ENCODE measurements at regions not wholly inside any gene's neighbourhood (a gene's known extent, or its start where the extent isn't known, plus 50 kb on each side); places are given as distances from the start of the nearest gene placed in this dataset.

- ChIA-PET CTCF (no interaction called here), POLR2A (no interaction called here)
- no peaks in the 10 kb centered on the region for H3K9me3 ChIP-seq (ENCODE audit: control insufficient read depth, insufficient read depth, low read depth, low read length)
- no peaks in the 10 kb centered on the region for H3K36me3 ChIP-seq (ENCODE audit: control insufficient read depth in 2 of 2, insufficient read depth in 1 of 2, low read length in 2 of 2)
- no peak for TF ChIP-seq ZNF785 (tag by site-specific recombination; IDR thresholded peaks at IDR 0.05)
- no peak for TF ChIP-seq ZNF830 (tag by site-specific recombination; IDR thresholded peaks at IDR 0.05; ENCODE audit: low read depth)
- TF ChIP-seq, protein P1, sequence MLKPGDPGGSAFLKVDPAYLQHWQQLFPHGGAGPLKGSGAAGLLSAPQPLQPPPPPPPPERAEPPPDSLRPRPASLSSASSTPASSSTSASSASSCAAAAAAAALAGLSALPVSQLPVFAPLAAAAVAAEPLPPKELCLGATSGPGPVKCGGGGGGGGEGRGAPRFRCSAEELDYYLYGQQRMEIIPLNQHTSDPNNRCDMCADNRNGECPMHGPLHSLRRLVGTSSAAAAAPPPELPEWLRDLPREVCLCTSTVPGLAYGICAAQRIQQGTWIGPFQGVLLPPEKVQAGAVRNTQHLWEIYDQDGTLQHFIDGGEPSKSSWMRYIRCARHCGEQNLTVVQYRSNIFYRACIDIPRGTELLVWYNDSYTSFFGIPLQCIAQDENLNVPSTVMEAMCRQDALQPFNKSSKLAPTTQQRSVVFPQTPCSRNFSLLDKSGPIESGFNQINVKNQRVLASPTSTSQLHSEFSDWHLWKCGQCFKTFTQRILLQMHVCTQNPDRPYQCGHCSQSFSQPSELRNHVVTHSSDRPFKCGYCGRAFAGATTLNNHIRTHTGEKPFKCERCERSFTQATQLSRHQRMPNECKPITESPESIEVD (tag by site-specific recombination; IDR thresholded peaks at IDR 0.05): no peak
- TF ChIP-seq SCRT2 (tag by site-specific recombination; IDR thresholded peaks at IDR 0.05): no peak
- no peak for TF ChIP-seq ZNF18 (tag by site-specific recombination; IDR thresholded peaks at IDR 0.05)
- TF ChIP-seq ZNF214 (tag by site-specific recombination; IDR thresholded peaks at IDR 0.05; ENCODE audit: borderline replicate concordance): no peak
- no peak for TF ChIP-seq RBAK (tag by site-specific recombination; IDR thresholded peaks at IDR 0.05)
- H3K4me3 ChIP-seq (ENCODE audit: low read depth, low read length): no peak overlapping the region
- H3K27ac ChIP-seq (ENCODE audit: extremely low read depth, low read depth, low read length): no peak overlapping the region
- no peaks in the 10 kb centered on the region for H3K4me1 ChIP-seq (ENCODE audit: control insufficient read depth, insufficient read depth, low read length)
Measured at GRCh38 chr4:12414181-12414812, 985.6 kb upstream of the HS3ST1 start.

GRCh38 chr4:12411072-12411471 lies 982.4 kb upstream of the HS3ST1 start:
- ChIA-PET CTCF (no interaction called here), POLR2A (no interaction called here)
- H3K4me1 ChIP-seq (ENCODE audit: control insufficient read depth, insufficient read depth, low read length): no peaks in the 10 kb centered on the region
- no peaks in the 10 kb centered on the region for H3K9me3 ChIP-seq (ENCODE audit: control insufficient read depth, insufficient read depth, low read depth, low read length)
- no peaks in the 10 kb centered on the region for H3K36me3 ChIP-seq (ENCODE audit: control insufficient read depth in 2 of 2, insufficient read depth in 1 of 2, low read length in 2 of 2)
- H3K27ac ChIP-seq (ENCODE audit: extremely low read depth, low read depth, low read length): no peak overlapping the region
- H3K4me3 ChIP-seq (ENCODE audit: low read depth, low read length): no peak overlapping the region
- TF ChIP-seq ZSCAN23 (tag by site-specific recombination; IDR thresholded peaks at IDR 0.05) (no peak), ZNF670 (tag by site-specific recombination; IDR thresholded peaks at IDR 0.05; ENCODE audit: low read depth) (no peak), ZNF596 (tag by site-specific recombination; IDR thresholded peaks at IDR 0.05) (no peak), WT1 (tag by site-specific recombination; IDR thresholded peaks at IDR 0.05) (no peak), PBX3 (CRISPR knock-in tag; IDR thresholded peaks at IDR 0.05) (no peak), ZSCAN18 (tag by site-specific recombination; IDR thresholded peaks at IDR 0.05) (no peak), ZFP41 (tag by site-specific recombination; IDR thresholded peaks at IDR 0.05; ENCODE audit: borderline replicate concordance) (no peak), ZNF37A (tag by site-specific recombination; IDR thresholded peaks at IDR 0.05) (no peak), ZFP69B (tag by site-specific recombination; IDR thresholded peaks at IDR 0.05) (no peak), KLF16 (tag by site-specific recombination; IDR thresholded peaks at IDR 0.05) (no peak), SALL2 (tag by site-specific recombination; IDR thresholded peaks at IDR 0.05; ENCODE audit: borderline replicate concordance) (no peak), ZNF341 (tag by site-specific recombination; IDR thresholded peaks at IDR 0.05; ENCODE audit: low read depth) (no peak), ZNF558 (tag by site-specific recombination; IDR thresholded peaks at IDR 0.05) (no peak), ZNF664 (tag by site-specific recombination; IDR thresholded peaks at IDR 0.05) (no peak)
- TF ChIP-seq, protein P2, sequence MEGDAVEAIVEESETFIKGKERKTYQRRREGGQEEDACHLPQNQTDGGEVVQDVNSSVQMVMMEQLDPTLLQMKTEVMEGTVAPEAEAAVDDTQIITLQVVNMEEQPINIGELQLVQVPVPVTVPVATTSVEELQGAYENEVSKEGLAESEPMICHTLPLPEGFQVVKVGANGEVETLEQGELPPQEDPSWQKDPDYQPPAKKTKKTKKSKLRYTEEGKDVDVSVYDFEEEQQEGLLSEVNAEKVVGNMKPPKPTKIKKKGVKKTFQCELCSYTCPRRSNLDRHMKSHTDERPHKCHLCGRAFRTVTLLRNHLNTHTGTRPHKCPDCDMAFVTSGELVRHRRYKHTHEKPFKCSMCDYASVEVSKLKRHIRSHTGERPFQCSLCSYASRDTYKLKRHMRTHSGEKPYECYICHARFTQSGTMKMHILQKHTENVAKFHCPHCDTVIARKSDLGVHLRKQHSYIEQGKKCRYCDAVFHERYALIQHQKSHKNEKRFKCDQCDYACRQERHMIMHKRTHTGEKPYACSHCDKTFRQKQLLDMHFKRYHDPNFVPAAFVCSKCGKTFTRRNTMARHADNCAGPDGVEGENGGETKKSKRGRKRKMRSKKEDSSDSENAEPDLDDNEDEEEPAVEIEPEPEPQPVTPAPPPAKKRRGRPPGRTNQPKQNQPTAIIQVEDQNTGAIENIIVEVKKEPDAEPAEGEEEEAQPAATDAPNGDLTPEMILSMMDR (tag by site-specific recombination; IDR thresholded peaks at IDR 0.05): no peak
- TF ChIP-seq, protein P3, sequence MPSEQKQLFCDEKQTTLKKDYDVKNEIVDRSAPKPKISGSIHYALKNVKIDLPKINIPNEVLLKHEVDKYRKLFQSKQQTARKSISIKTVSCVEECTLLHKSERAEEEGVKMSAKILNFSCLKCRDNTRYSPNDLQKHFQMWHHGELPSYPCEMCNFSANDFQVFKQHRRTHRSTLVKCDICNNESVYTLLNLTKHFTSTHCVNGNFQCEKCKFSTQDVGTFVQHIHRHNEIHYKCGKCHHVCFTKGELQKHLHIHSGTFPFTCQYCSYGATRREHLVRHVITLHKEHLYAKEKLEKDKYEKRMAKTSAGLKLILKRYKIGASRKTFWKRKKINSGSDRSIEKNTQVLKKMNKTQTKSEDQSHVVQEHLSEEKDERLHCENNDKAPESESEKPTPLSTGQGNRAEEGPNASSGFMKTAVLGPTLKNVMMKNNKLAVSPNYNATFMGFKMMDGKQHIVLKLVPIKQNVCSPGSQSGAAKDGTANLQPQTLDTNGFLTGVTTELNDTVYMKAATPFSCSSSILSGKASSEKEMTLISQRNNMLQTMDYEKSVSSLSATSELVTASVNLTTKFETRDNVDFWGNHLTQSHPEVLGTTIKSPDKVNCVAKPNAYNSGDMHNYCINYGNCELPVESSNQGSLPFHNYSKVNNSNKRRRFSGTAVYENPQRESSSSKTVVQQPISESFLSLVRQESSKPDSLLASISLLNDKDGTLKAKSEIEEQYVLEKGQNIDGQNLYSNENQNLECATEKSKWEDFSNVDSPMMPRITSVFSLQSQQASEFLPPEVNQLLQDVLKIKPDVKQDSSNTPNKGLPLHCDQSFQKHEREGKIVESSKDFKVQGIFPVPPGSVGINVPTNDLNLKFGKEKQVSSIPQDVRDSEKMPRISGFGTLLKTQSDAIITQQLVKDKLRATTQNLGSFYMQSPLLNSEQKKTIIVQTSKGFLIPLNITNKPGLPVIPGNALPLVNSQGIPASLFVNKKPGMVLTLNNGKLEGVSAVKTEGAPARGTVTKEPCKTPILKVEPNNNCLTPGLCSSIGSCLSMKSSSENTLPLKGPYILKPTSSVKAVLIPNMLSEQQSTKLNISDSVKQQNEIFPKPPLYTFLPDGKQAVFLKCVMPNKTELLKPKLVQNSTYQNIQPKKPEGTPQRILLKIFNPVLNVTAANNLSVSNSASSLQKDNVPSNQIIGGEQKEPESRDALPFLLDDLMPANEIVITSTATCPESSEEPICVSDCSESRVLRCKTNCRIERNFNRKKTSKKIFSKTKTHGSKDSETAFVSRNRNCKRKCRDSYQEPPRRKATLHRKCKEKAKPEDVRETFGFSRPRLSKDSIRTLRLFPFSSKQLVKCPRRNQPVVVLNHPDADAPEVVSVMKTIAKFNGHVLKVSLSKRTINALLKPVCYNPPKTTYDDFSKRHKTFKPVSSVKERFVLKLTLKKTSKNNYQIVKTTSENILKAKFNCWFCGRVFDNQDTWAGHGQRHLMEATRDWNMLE (tag by site-specific recombination; conservative IDR thresholded peaks at IDR 0.05; ENCODE audit: low read depth): no peak
